IMR-90 (cell line): ENCODE measurements at regions not wholly inside any gene's neighbourhood (a gene's known extent, or its start where the extent isn't known, plus 50 kb on each side); places are given as distances from the start of the nearest gene placed in this dataset.

Experiments
- ATAC-seq: fragments of 200-7000 bp; cut with Tn5 transposase; 2 replicates; pipeline ENCODE4 v1.9.1; 2020; ENCODE audit warnings: low read depth, mild to moderate bottlenecking, moderate library complexity
- BruUV-seq: library from RNA; stranded (reverse); fragments of 400-500 nt; replicated peaks from 2 replicates; lab custom pipeline; 2021; lab: Mats Ljungman, UMichigan
- CTCF ChIA-PET: fragments of 300-600 bp; formaldehyde crosslinking; extraction: SDS; loops from one replicate; lab custom pipeline; 2021; ENCODE audit warnings: antibody characterized with exemption; lab: Yijun Ruan, JAX
- POLR2A ChIA-PET: fragments of 300-600 bp; sonication (Branson Sonifier 250); formaldehyde crosslinking; loops from one replicate; lab custom pipeline; 2022; ENCODE audit warnings: antibody characterized with exemption; ENCODE audit not compliant: unreplicated experiment; lab: Charles Lee
- DNase-seq: peaks from one replicate; pipeline ENCODE4 v3.0.0; 2013
- H2AFZ ChIP-seq: replicated peaks from 2 replicates; pipeline ENCODE3; 2013; ENCODE audit warnings: low read length, mild to moderate bottlenecking; ENCODE audit not compliant: poor library complexity
- H2AK5ac ChIP-seq: 2 replicates; pipeline ENCODE4 v1.6.1; 2013; ENCODE audit warnings: low read depth, low read length, inconsistent platforms
- H2AK9ac ChIP-seq: replicated peaks from 2 replicates; pipeline ENCODE3; 2013; ENCODE audit warnings: mild to moderate bottlenecking, low read depth, low read length, moderate library complexity; ENCODE audit not compliant: poor library complexity
- H2BK120ac ChIP-seq: 2 replicates; pipeline ENCODE4 v1.6.1; 2013; ENCODE audit warnings: low read depth, low read length, inconsistent platforms
- H2BK15ac ChIP-seq: 3 replicates; pipeline ENCODE4 v1.6.1; 2013; ENCODE audit warnings: low read depth, low read length, inconsistent platforms
- H2BK20ac ChIP-seq: 2 replicates; pipeline ENCODE4 v1.6.1; 2013; ENCODE audit warnings: low read depth, mild to moderate bottlenecking, inconsistent platforms, low read length, moderate library complexity
- H2BK5ac ChIP-seq: 2 replicates; pipeline ENCODE4 v1.6.1; 2013; ENCODE audit warnings: mild to moderate bottlenecking, low read depth, low read length, inconsistent platforms; ENCODE audit not compliant: poor library complexity, severe bottlenecking
- H3K14ac ChIP-seq: replicated peaks from 2 replicates; pipeline ENCODE4 v1.6.1; 2013; ENCODE audit warnings: low read depth, low read length, inconsistent platforms
- H3K18ac ChIP-seq: 2 replicates; pipeline ENCODE4 v1.6.1; 2013; ENCODE audit warnings: low read depth, low read length, control low read depth
- H3K23ac ChIP-seq: 2 replicates; pipeline ENCODE4 v1.6.1; 2013; ENCODE audit warnings: low read depth, low read length, inconsistent platforms
- H3K27ac ChIP-seq: 2 replicates; pipeline ENCODE4 v1.5.1; 2013; ENCODE audit warnings: mild to moderate bottlenecking, control low read depth, low read length; ENCODE audit not compliant: insufficient read depth
- H3K27me3 ChIP-seq: 2 replicates; pipeline ENCODE4 v1.6.1; 2013; ENCODE audit warnings: low read length; ENCODE audit not compliant: control insufficient read depth, insufficient read depth
- H3K36me3 ChIP-seq: 2 replicates; pipeline ENCODE4 v1.6.1; 2013; ENCODE audit warnings: low read length, mixed read lengths; ENCODE audit not compliant: control insufficient read depth, insufficient read depth
- H3K4ac ChIP-seq: 2 replicates; pipeline ENCODE4 v1.6.1; 2013; ENCODE audit warnings: low read depth, low read length, inconsistent platforms
- H3K4me1 ChIP-seq: 2 replicates; pipeline ENCODE4 v1.6.1; 2013; ENCODE audit warnings: low read length, mixed read lengths; ENCODE audit not compliant: control insufficient read depth, insufficient read depth
- H3K4me2 ChIP-seq: 2 replicates; pipeline ENCODE4 v1.6.1; 2013; ENCODE audit warnings: low read depth, mild to moderate bottlenecking, control low read depth, low read length, moderate library complexity
- H3K4me3 ChIP-seq: 2 replicates; pipeline ENCODE4 v1.5.1; 2013; ENCODE audit warnings: low read depth, mild to moderate bottlenecking, control low read depth, low read length, moderate library complexity; ENCODE audit not compliant: insufficient read depth
- H3K56ac ChIP-seq: 2 replicates; pipeline ENCODE4 v1.6.1; 2013; ENCODE audit warnings: low read length, inconsistent platforms; ENCODE audit not compliant: insufficient read depth; ENCODE audit errors: extremely low read depth
- H3K79me1 ChIP-seq, 2 experiments: 2 replicates each; pipeline ENCODE4 v1.6.1; 2013; ENCODE audit warnings: low read length in 2 of 2, inconsistent platforms in 1 of 2, low read depth in 1 of 2
- H3K9ac ChIP-seq: 2 replicates; pipeline ENCODE4 v1.6.1; 2013; ENCODE audit warnings: low read depth, low read length, control low read depth
- H3K9me1 ChIP-seq: 2 replicates; pipeline ENCODE4 v1.6.1; 2013; ENCODE audit warnings: low read length, inconsistent platforms; ENCODE audit not compliant: insufficient read depth
- H3K9me3 ChIP-seq: 2 replicates; pipeline ENCODE4 v1.6.1; 2013; ENCODE audit warnings: low read length; ENCODE audit not compliant: control insufficient read depth, insufficient read depth
- H4K20me1 ChIP-seq: 2 replicates; pipeline ENCODE4 v1.6.1; 2013; ENCODE audit warnings: low read length, inconsistent platforms; ENCODE audit not compliant: insufficient read depth
- H4K5ac ChIP-seq: 2 replicates; pipeline ENCODE4 v1.6.1; 2013; ENCODE audit warnings: mild to moderate bottlenecking, low read depth, low read length, control low read depth
- H4K8ac ChIP-seq, 2 experiments: 2 replicates each; pipeline ENCODE4 v1.6.1; 2013; ENCODE audit warnings: low read depth in 2 of 2, low read length in 2 of 2, control low read depth in 1 of 2, inconsistent platforms in 1 of 2
- H4K91ac ChIP-seq: 2 replicates; pipeline ENCODE4 v1.6.1; 2013; ENCODE audit warnings: low read depth, low read length, inconsistent platforms; ENCODE audit not compliant: insufficient read depth
- BHLHE40 ChIP-seq: fragments of 150-350 bp; IDR thresholded peaks from 2 replicates; pipeline ENCODE4 v1.6.1; 2016; ENCODE audit warnings: mild to moderate bottlenecking, low read depth, low read length
- CEBPB ChIP-seq: IDR thresholded peaks from 2 replicates; pipeline ENCODE4 v1.6.1; 2012; ENCODE audit warnings: low read depth, low read length, improper control_type of control experiment
- CHD1 ChIP-seq: IDR thresholded peaks from 2 replicates; pipeline ENCODE4 v1.6.1; 2012; ENCODE audit warnings: low read depth, low read length, improper control_type of control experiment
- FOS ChIP-seq: fragments of 150-350 bp; IDR thresholded peaks from 2 replicates; pipeline ENCODE4 v1.6.1; 2016; ENCODE audit warnings: low read depth, low read length
- MAFK ChIP-seq: IDR thresholded peaks from 2 replicates; pipeline ENCODE4 v1.6.1; 2012; ENCODE audit warnings: low read depth, low read length, improper control_type of control experiment
- MAZ ChIP-seq: IDR thresholded peaks from 2 replicates; pipeline ENCODE4 v1.6.1; 2012; ENCODE audit warnings: low read depth, mild to moderate bottlenecking, low read length, improper control_type of control experiment, moderate library complexity, borderline replicate concordance
- MXI1 ChIP-seq: IDR thresholded peaks from 2 replicates; pipeline ENCODE4 v1.6.1; 2012; ENCODE audit warnings: low read depth, mild to moderate bottlenecking, low read length, moderate library complexity, borderline replicate concordance
- NFE2L2 ChIP-seq: fragments of 150-350 bp; IDR thresholded peaks from 2 replicates; pipeline ENCODE4 v1.6.1; 2016; ENCODE audit warnings: low read depth, mild to moderate bottlenecking, low read length
- POLR2A ChIP-seq: IDR thresholded peaks from 2 replicates; pipeline ENCODE4 v1.6.1; 2012; ENCODE audit warnings: mild to moderate bottlenecking, low read depth, low read length
- RAD21 ChIP-seq: IDR thresholded peaks from 2 replicates; pipeline ENCODE4 v1.6.1; 2012; ENCODE audit warnings: low read length, improper control_type of control experiment
- RCOR1 ChIP-seq: IDR thresholded peaks from 2 replicates; pipeline ENCODE4 v1.6.1; 2012; ENCODE audit warnings: mild to moderate bottlenecking, low read length, improper control_type of control experiment; ENCODE audit not compliant: insufficient replicate concordance
- RFX5 ChIP-seq: IDR thresholded peaks from 2 replicates; pipeline ENCODE4 v1.8.0; 2012; ENCODE audit warnings: low read depth, mild to moderate bottlenecking, low read length, moderate library complexity
- SMC3 ChIP-seq: fragments of 150-350 bp; IDR thresholded peaks from 2 replicates; pipeline ENCODE4 v1.6.1; 2016; ENCODE audit warnings: low read depth, mild to moderate bottlenecking, antibody characterized with exemption, low read length, moderate library complexity
- WGBS, 2 experiments: methylation state at CpG; one replicate each; pipeline versions ENCODE4 v1.1.5 to v1.1.7; 2013; ENCODE audit warnings: missing lambda C conversion rate in 2 of 2; ENCODE audit not compliant: insufficient read length in 1 of 2; ENCODE audit errors: extremely low coverage in 2 of 2; 5-methylcytosine and 5-hydroxymethylcytosine counted together
- dilution Hi-C: fragments of 300-500 bp; cut with HindIII; formaldehyde crosslinking; loops from one replicate; pipeline ENCODE4 v1.14.3; 2018; ENCODE audit warnings: low sequenced_read_pairs; ENCODE audit not compliant: unreplicated experiment
- in situ Hi-C: fragments of 300-500 bp; cut with MboI; formaldehyde crosslinking; loops from 3 replicates; pipeline ENCODE4 v1.14.3; 2019; ENCODE audit warnings: low sequenced_read_pairs, inconsistent platforms, mixed read lengths
- intact Hi-C: fragments of 100-400 bp; cut with micrococcal nuclease; formaldehyde crosslinking; loops from 2 replicates; pipeline ENCODE4 v1.10.0; 2022
- TF ChIP-seq, protein P1 (sequence below): fragments of 150-350 bp; IDR thresholded peaks from 2 replicates; pipeline ENCODE4 v1.6.1; 2016; ENCODE audit warnings: low read depth, mild to moderate bottlenecking, low read length, moderate library complexity, borderline replicate concordance
- TF ChIP-seq, protein P2 (sequence below): fragments of 150-350 bp; IDR thresholded peaks from 2 replicates; pipeline ENCODE4 v1.6.1; 2017; ENCODE audit warnings: mild to moderate bottlenecking, antibody characterized with exemption, low read length, low read depth
- TF ChIP-seq, protein P3 (sequence below): conservative IDR thresholded peaks from 2 replicates; pipeline ENCODE4 v1.5.1; 2012; ENCODE audit warnings: mild to moderate bottlenecking, low read depth, low read length, improper control_type of control experiment

- Histone ChIP-seq H3K9me3 (no peaks in the 10 kb centered on the region), H4K20me1 (no peaks in the 10 kb centered on the region), H2AK9ac (no peak overlapping the region), H3K79me1 (no peaks in the 10 kb centered on the region), H2BK20ac (no peak overlapping the region), H2BK5ac (no peak overlapping the region), H3K23ac (no peak overlapping the region), H3K14ac (no peak overlapping the region), H3K18ac (no peak overlapping the region), H4K8ac (no peak overlapping the region), H3K4me1 (no peaks in the 10 kb centered on the region), H3K4me3 (no peak overlapping the region), H4K5ac (no peak overlapping the region), H3K4me2 (peak overlapping the region; percentile 29), H3K9ac (no peak overlapping the region), H2BK15ac (no peak overlapping the region), H4K91ac (no peak overlapping the region), H3K4ac (no peak overlapping the region), H3K9me1 (no peaks in the 10 kb centered on the region), H2AFZ (no peak overlapping the region), H3K36me3 (no peaks in the 10 kb centered on the region), H3K56ac (no peak overlapping the region), H3K27me3 (no peaks in the 10 kb centered on the region), H2AK5ac (no peak overlapping the region), H3K27ac (no peak overlapping the region), H2BK120ac (no peak overlapping the region)
- TF ChIP-seq MAZ (no peak), RCOR1 (no peak), RFX5 (no peak), MXI1 (no peak), NFE2L2 (no peak), MAFK (no peak), FOS (no peak), SMC3 (no peak), CHD1 (no peak), RAD21 (no peak), BHLHE40 (no peak), POLR2A (no peak), CEBPB (no peak)
- TF ChIP-seq, protein P1, sequence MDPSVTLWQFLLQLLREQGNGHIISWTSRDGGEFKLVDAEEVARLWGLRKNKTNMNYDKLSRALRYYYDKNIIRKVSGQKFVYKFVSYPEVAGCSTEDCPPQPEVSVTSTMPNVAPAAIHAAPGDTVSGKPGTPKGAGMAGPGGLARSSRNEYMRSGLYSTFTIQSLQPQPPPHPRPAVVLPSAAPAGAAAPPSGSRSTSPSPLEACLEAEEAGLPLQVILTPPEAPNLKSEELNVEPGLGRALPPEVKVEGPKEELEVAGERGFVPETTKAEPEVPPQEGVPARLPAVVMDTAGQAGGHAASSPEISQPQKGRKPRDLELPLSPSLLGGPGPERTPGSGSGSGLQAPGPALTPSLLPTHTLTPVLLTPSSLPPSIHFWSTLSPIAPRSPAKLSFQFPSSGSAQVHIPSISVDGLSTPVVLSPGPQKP = no peak
- TF ChIP-seq, protein P2, sequence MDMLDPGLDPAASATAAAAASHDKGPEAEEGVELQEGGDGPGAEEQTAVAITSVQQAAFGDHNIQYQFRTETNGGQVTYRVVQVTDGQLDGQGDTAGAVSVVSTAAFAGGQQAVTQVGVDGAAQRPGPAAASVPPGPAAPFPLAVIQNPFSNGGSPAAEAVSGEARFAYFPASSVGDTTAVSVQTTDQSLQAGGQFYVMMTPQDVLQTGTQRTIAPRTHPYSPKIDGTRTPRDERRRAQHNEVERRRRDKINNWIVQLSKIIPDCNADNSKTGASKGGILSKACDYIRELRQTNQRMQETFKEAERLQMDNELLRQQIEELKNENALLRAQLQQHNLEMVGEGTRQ = no peak
- TF ChIP-seq, protein P3, sequence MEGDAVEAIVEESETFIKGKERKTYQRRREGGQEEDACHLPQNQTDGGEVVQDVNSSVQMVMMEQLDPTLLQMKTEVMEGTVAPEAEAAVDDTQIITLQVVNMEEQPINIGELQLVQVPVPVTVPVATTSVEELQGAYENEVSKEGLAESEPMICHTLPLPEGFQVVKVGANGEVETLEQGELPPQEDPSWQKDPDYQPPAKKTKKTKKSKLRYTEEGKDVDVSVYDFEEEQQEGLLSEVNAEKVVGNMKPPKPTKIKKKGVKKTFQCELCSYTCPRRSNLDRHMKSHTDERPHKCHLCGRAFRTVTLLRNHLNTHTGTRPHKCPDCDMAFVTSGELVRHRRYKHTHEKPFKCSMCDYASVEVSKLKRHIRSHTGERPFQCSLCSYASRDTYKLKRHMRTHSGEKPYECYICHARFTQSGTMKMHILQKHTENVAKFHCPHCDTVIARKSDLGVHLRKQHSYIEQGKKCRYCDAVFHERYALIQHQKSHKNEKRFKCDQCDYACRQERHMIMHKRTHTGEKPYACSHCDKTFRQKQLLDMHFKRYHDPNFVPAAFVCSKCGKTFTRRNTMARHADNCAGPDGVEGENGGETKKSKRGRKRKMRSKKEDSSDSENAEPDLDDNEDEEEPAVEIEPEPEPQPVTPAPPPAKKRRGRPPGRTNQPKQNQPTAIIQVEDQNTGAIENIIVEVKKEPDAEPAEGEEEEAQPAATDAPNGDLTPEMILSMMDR = no peak
- dilution Hi-C loops = no loop called here
- no peak for DNase-seq
- WGBS, 2 experiments = no CpG with 5 or more reads among the region's 4 CpGs
- intact Hi-C loops = no loop called here
- CTCF ChIA-PET = interaction anchor here (1.2 kb wide), 1 partner anchor 17 kb away, joined by 3 read pairs; no protein-coding TSS in a partner anchor
- in situ Hi-C loops = no loop called here
- no TSS peak for BruUV-seq
- no peak for ATAC-seq
- POLR2A ChIA-PET = no interaction called here
Observed at GRCh38 chr18:28781616-28782362, 604.9 kb upstream of the CDH2 start.
